GM19468 (cell line): ENCODE measurements at regions not wholly inside any gene's neighbourhood (a gene's known extent, or its start where the extent isn't known, plus 50 kb on each side); places are given as distances from the start of the nearest gene placed in this dataset.
"Not testable (repeated sequence)": the region's sequence is repeated elsewhere in the genome, so short reads cannot be mapped to it uniquely, and the experiment has no call there.

Experiments
- ATAC-seq: cut with Tn5 transposase; IDR thresholded peaks from one replicate; pipeline ENCODE4 v1.9.1; 2021; ENCODE audit warnings: mild to moderate bottlenecking, moderate library complexity, moderate number of reproducible peaks; ENCODE audit not compliant: unreplicated experiment; ENCODE audit errors: extremely low read depth

DNA sequence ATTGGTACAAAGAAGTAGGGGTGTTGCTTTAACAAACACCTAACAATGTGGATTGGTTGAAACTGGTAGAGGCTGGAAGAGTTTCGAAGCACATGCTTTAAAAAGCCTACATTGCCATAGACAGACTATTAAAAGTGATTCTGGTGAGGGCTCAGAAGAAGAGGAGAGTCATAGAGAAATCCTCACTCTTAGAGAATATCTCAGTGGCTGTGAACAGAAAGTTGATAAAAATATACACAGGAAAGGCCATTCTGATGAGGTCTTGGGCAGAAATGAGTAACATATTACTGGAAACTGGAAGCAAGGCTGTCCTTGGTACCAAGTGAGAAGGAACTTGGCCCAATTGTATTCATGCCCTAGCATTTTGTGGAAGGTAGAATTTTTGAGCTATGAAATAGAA lies 173.7 kb upstream of the CRBN start:
- ATAC-seq: peak; percentile 43

GRCh38 chr3:3351226-3351625 lies 171.7 kb upstream of the CRBN start:
- no peak for ATAC-seq

DNA sequence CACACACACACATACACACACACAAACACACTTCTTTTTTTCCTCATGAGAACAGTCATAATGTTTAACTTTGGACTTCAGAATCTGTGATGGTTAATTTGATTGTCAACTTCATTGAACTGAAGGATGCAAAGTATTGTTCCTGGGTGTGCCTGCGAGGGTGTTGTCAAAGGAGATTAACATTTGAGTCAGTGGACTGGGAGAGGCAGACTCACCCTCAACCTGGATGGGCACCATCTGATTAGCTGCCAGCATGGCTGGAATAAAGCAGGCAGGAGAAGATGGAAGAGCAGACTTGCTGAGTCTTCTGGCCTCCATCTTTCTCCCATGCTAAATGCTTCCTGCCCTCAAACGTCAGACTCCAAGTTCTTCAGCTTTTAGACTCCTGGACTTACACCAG lies 167.6 kb upstream of the CRBN start:
- not testable (repeated sequence) for ATAC-seq

DNA sequence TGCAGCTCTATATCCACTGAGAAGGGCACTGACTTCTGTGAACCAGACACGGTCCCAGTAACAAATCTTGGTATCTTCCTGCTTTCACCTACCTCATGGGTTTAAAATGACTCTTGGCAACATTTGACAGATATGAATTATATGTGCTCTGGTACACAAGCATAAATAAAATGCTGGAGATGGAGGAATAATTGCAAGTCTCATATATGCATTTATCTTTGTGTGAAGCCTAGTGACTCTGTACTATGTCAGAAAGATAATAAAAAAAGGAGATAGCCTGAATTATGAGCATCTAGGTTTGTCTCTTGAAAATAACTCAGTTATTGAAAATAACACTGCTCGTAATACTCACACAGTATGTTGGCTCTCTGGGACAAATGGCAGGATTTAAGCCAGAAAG lies 167.1 kb upstream of the CRBN start:
- no peak for ATAC-seq

DNA sequence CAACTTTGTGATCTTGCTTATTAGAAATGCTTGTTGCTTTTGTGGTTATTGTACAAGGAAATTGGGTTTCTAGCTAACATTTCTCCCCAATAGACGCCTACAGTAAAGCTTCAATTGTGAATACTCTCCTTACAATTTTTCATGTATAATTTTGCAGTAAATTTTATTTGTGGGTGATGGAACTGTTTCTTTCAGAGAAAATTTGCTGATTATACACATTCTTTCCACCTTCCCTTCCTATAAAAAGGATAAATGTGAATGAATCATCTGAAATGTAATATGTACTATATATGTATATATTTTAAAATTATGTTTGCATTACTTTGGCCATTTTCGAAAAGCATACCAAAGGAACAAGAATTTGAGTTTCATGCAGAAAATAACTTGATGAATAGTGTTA lies 162.7 kb upstream of the CRBN start:
- ATAC-seq: no peak

GRCh38 chr3:3340965-3341895 lies 161.7 kb upstream of the CRBN start:
- ATAC-seq: no peak

DNA sequence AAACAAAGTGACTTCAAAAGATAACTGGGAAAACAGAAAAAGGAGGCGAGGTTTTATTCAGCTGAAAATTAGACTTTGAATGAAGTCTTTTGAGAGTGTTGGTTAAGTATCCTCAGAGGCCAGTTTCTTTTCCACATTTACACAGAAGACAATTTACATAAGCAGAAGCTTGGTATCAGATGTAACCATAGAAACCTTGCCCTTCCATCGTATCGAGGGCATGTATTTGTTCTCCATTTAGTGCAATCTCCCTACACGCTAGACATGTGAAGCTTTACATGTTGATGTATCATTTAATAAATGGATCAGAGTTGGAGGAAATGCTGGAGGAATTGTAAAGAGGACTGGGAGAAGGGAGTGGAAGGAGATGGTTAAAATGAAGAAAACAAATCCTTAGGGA lies 161.0 kb upstream of the CRBN start:
- no peak for ATAC-seq

GRCh38 chr3:3335903-3336302 lies 156.4 kb upstream of the CRBN start:
- no peak for ATAC-seq

- no peak for ATAC-seq
Observed at GRCh38 chr3:3334491-3334890, 155.0 kb upstream of the CRBN start.

DNA sequence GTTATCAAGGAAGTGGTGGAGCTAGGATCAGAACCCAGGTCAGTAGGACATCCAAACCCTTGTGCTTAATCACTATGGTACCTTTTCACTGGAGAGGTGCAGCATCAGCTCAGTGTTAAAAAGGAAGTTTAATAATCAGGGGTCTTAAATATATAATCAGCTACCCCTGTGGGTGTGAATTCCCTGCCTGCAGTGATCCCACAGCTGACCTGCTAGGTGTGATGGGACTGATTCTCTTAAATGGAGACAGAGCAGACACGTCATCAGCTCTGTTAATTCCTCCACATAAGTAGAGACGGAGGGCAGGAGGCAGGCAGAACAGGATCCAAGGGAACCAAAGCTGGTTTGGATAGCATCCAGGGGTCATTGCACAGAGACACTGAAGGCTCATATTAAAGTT lies 154.1 kb upstream of the CRBN start:
- ATAC-seq: no peak

DNA sequence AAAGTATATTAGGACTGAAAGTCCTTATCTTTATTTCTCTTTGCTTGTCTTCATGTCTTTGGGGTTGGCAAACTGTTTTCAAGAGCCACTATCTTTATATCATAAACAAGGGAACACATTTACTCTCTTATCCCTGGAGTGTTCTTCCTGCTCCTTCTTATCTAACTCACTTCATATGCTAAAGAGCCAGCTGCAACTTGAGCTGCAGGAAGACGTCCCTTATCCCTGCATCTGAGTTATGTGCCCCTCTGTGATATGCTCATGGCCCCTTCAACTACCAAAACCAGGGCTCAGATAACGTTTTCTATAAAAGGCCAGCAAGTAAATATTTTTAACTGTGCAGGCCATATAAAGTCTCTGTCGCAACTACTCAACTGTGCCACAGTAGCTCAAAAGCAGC lies 137.0 kb upstream of the CRBN start:
- no peak for ATAC-seq

DNA sequence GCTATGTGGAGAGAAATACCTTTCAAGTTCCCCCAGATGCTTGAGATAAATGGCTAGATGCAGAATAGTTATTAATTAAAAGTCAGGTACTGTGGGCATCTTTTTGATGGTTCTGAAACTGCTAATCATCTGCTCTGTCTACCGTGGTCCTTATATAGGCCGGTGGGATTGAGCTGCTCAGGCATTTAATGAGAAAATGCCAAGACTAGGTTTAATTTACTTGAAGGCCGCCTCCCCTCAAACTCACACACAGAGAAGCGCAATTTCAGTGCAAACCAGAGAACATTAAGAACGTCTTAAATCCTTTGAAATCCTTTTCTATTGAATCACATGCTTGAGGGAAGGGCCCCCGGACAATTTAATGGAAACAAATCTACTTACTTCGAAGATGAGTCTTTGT lies 136.4 kb upstream of the CRBN start:
- no peak for ATAC-seq

DNA sequence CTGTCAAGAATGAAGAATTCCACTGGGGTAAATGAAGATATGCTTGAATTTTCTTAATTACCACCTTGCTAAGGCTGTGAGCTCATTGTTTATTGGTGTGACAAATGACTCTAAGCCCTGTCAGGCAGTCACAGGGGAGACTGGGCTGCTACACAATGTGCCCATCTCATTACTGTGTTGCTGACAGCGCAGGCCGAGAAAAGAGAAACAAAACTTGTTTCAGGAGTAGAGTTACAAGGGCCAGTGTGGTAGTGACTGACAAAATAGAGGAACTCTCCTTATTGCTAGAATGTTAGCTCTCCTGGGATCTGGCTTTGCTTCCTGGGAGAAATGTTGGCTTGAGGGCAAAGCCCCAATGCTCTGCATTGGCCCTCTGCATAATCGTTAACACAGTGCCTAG lies 130.4 kb upstream of the CRBN start:
- no peak for ATAC-seq

- no peak for ATAC-seq
Observed at GRCh38 chr3:3308809-3309208, 129.3 kb upstream of the CRBN start.

GRCh38 chr3:3307491-3307890 lies 128.0 kb upstream of the CRBN start:
- no peak for ATAC-seq

GRCh38 chr3:3305841-3306240 lies 126.3 kb upstream of the CRBN start:
- ATAC-seq: no peak

- no peak for ATAC-seq
Observed at GRCh38 chr3:3305084-3305483, 125.6 kb upstream of the CRBN start.

DNA sequence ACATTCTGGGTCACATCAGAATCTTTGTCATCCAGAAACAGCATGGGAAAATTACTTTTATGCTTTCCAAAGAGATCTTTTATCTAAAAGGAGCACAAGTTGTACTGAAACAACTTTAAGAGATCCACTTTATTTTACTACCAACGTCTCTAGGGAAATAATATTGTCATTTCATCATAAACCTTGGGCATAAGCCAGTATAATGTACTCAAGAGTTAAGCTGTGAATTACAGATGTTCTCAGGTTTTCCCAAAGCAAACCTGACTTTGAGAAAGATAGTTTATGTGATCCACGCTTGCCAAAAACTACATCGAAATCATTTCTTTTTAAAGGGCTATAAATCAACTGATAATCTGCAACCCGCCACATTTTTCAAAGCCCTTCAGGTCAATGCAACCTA lies 124.1 kb upstream of the CRBN start:
- ATAC-seq: no peak

DNA sequence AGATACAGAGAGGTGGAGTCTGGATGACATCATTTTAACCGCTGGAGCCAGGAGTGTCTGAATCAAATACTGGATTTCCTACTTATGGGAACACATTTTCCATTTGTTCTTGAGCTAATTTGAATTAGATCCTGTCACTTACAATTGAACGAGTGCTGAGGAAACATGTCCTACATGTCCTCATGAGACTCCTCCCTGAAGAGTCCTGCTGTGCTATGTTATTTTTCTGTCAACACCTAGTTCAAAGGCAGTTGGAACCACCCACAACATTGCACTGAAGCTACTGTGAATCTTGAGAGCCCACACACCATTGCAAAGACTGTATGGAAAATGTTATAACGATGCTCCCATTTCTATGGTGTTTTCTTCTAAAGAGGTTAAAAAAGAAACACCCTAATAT lies 123.5 kb upstream of the CRBN start:
- no peak for ATAC-seq

DNA sequence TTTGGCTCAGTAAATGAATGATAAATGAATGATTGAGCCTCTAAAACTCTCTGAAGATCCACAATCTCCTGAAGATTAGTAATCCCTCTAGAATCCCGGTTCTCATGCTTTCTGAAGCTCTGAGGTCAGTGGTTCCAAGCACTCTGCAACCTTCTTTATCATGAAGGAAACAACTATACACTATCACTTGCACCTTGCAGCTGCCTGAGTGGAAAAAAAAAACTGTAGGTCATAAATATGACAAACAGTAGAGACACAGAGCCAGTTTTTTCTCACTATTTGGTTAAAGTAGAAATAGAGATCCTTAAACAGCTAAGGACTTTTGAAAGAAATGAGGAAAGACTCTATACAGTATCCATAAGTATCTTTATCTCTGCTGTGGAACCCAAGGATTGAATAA lies 122.0 kb upstream of the CRBN start:
- no peak for ATAC-seq

- no peak for ATAC-seq
Observed at GRCh38 chr3:3296979-3297381, 117.5 kb upstream of the CRBN start.

- no peak for ATAC-seq
Observed at GRCh38 chr3:3295586-3295985, 116.1 kb upstream of the CRBN start.
